ENCODE measurements at regions not wholly inside any gene's neighbourhood (a gene's known extent, or its start where the extent isn't known, plus 50 kb on each side); places are given as distances from the start of the nearest gene placed in this dataset.

DNA sequence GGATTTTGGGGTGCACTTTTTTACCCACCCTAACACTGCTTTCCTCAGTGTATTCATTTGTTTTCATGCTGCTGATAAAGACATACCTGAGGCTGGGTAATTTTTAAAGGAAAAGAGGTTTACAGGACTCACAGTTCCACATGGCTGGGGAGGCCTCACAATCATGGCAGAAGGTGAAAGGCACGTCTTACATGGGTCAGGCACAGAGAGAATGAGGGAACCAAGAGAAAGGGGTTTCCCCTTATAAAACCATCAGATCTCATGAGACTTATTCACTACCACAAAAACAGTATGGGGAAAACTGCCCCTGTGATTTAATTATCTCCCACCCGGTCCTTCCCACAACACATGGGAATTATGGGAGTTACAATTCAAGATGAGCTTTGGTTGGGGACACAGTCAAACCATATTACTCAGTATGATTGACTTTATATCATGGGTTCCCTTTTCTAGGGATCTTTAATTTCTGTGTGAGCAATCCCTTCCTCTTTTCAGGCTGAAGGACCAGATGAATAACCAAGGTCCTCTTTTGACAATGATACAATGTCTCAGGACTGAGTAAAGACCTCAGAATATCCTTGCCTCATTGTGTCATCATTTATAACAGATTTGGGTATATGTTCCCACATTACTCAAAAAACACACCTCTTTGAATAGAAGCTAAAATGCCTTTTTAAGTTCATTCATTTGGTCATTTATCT is 100.1 kb upstream of the TRIB2 start:
- DNase-seq (ENCODE audit: low read depth) = no peak
- H3K4me3 ChIP-seq (ENCODE audit: low read depth, low read length) = no peak overlapping the region
- TF ChIP-seq, protein P1, sequence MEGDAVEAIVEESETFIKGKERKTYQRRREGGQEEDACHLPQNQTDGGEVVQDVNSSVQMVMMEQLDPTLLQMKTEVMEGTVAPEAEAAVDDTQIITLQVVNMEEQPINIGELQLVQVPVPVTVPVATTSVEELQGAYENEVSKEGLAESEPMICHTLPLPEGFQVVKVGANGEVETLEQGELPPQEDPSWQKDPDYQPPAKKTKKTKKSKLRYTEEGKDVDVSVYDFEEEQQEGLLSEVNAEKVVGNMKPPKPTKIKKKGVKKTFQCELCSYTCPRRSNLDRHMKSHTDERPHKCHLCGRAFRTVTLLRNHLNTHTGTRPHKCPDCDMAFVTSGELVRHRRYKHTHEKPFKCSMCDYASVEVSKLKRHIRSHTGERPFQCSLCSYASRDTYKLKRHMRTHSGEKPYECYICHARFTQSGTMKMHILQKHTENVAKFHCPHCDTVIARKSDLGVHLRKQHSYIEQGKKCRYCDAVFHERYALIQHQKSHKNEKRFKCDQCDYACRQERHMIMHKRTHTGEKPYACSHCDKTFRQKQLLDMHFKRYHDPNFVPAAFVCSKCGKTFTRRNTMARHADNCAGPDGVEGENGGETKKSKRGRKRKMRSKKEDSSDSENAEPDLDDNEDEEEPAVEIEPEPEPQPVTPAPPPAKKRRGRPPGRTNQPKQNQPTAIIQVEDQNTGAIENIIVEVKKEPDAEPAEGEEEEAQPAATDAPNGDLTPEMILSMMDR (conservative IDR thresholded peaks at IDR 0.05; ENCODE audit: low read depth, low read length) = no peak

DNA sequence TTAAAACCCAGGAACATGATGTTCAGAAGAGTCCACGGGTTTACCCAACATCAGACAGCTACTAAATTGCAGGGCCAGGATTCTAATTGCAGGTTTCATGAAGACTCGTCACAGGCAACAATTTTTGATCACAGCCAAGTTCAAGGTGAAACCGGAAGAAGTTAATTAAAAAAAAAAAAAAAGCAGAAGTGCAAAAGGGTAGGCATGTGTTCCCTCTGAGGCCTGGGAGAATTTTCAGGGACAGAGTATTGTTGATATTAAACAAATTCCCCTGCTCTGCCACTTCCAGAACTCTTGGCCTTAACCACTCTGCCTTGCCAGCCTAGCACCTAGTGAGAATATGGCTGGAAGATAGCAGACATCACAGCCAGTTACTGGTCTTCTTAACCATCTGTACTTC is 99.4 kb upstream of the TRIB2 start:
- TF ChIP-seq, protein P1 (conservative IDR thresholded peaks at IDR 0.05; ENCODE audit: low read depth, low read length) = no peak
- no peak overlapping the region for H3K4me3 ChIP-seq (ENCODE audit: low read depth, low read length)
- no peak for DNase-seq (ENCODE audit: low read depth)

DNA sequence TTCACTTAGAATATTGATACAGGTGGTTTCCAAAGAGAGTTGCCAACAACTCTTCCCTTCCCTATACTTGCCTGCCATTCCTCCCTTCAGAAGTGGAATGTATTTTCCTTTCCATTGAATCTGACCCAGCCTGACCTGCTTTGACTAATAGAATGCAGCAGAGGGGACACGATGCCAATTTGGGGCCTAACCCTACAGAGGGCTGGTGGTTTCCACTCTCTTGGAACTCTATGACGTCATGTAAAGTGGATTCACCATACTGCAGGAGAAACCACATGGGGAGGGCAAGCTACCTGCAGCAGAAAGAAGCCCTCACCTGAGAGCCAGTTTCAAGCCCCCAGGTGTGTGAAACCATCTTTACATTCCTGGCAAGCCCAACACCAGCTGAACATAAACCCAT is 98.9 kb upstream of the TRIB2 start:
- TF ChIP-seq, protein P1 (conservative IDR thresholded peaks at IDR 0.05; ENCODE audit: low read depth, low read length) = no peak
- no peak for DNase-seq (ENCODE audit: low read depth)
- H3K4me3 ChIP-seq (ENCODE audit: low read depth, low read length) = no peak overlapping the region

DNA sequence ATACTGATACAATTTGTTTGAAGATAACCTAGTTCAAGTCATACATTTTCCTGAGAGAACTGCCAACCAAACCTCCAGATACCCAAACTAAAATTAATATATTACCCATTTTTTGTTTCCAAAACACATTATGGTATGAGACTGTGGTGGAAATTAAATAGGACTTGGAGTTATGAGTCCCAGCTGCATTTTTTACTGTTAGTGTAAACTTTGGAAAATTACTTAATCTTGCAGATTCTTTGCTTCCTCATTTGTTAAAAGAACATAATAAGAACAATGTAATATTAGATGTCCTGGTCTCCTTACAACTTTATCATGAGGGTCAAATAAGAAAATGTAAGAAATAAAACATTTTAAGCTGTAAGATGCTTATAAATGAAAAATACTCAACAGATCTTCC is 98.2 kb upstream of the TRIB2 start:
- no peak overlapping the region for H3K4me3 ChIP-seq (ENCODE audit: low read depth, low read length)
- TF ChIP-seq, protein P1 (conservative IDR thresholded peaks at IDR 0.05; ENCODE audit: low read depth, low read length) = no peak
- no peak for DNase-seq (ENCODE audit: low read depth)

- no peak overlapping the region for H3K4me3 ChIP-seq (ENCODE audit: low read depth, low read length)
- TF ChIP-seq, protein P1 (conservative IDR thresholded peaks at IDR 0.05; ENCODE audit: low read depth, low read length) = no peak
- peak; percentile 87 for DNase-seq (ENCODE audit: low read depth)
These were observed 96.8 kb upstream of the TRIB2 start for GRCh38 chr2:12619975-12620374.

DNA sequence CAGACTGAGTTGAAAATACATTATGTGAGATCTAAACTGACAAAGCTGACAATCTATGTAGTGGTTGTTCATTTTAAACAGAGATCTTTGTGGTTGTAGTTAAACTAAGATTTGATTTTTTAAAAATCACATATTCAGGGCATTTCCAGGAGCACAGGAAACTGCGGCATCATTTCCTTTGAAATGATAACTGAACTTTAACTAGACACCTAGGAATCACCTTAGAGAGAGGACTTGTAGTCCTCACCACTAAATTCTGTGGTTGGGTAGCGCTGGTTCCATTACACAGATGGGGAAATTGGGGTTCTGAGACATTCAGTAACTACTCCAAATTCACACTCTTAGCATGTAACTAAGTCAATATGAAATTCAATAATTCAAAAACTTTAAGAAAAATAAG is 96.0 kb upstream of the TRIB2 start:
- TF ChIP-seq, protein P1 (conservative IDR thresholded peaks at IDR 0.05; ENCODE audit: low read depth, low read length) = no peak
- no peak overlapping the region for H3K4me3 ChIP-seq (ENCODE audit: low read depth, low read length)
- DNase-seq (ENCODE audit: low read depth) = no peak

- TF ChIP-seq, protein P1 (conservative IDR thresholded peaks at IDR 0.05; ENCODE audit: low read depth, low read length) = no peak
- no peak for DNase-seq (ENCODE audit: low read depth)
- H3K4me3 ChIP-seq (ENCODE audit: low read depth, low read length) = no peak overlapping the region
These were observed 93.7 kb upstream of the TRIB2 start for GRCh38 chr2:12623051-12623450.

Data from epithelial cell of proximal tubule (primary cell).